HG03025 (cell line): ENCODE measurements at regions not wholly inside any gene's neighbourhood (a gene's known extent, or its start where the extent isn't known, plus 50 kb on each side); places are given as distances from the start of the nearest gene placed in this dataset.

Source experiments
- ATAC-seq: cut with Tn5 transposase; IDR thresholded peaks from one replicate; pipeline ENCODE4 v1.9.1; 2021; ENCODE audit warnings: mild to moderate bottlenecking, moderate library complexity; ENCODE audit not compliant: unreplicated experiment, low FRiP score

GRCh38 chr7:145951566-145951965 lies 165.0 kb upstream of the CNTNAP2 start:
- no peak for ATAC-seq

GRCh38 chr7:145928937-145929336 lies 187.7 kb upstream of the CNTNAP2 start:
- no peak for ATAC-seq

- ATAC-seq: no peak
Measured at GRCh38 chr7:145919712-145920111, 196.9 kb upstream of the CNTNAP2 start.

- no peak for ATAC-seq
Measured at GRCh38 chr7:145916776-145917175, 199.8 kb upstream of the CNTNAP2 start.

- ATAC-seq: no peak
Measured at GRCh38 chr7:145915679-145916078, 200.9 kb upstream of the CNTNAP2 start.

- ATAC-seq: no peak
Measured at GRCh38 chr7:145909991-145910513, 206.5 kb upstream of the CNTNAP2 start.

GRCh38 chr7:145903658-145904057 lies 212.9 kb upstream of the CNTNAP2 start:
- ATAC-seq: no peak

GRCh38 chr7:145902123-145902522 lies 214.5 kb upstream of the CNTNAP2 start:
- ATAC-seq: no peak

GRCh38 chr7:145899938-145900337 lies 216.7 kb upstream of the CNTNAP2 start:
- ATAC-seq: no peak

GRCh38 chr7:145893925-145894535 lies 222.6 kb upstream of the CNTNAP2 start:
- ATAC-seq: no peak

- no peak for ATAC-seq
Measured at GRCh38 chr7:145884716-145885514, 231.7 kb upstream of the CNTNAP2 start.

GRCh38 chr7:145876376-145876775 lies 240.2 kb upstream of the CNTNAP2 start:
- ATAC-seq: no peak

- no peak for ATAC-seq
Measured at GRCh38 chr7:145875267-145875666, 241.3 kb upstream of the CNTNAP2 start.

GRCh38 chr7:145868935-145869334 lies 247.7 kb upstream of the CNTNAP2 start:
- no peak for ATAC-seq

- no peak for ATAC-seq
Measured at GRCh38 chr7:145862212-145862611, 254.4 kb upstream of the CNTNAP2 start.

- no peak for ATAC-seq
Measured at GRCh38 chr7:145860809-145861208, 255.8 kb upstream of the CNTNAP2 start.

- ATAC-seq: no peak
Measured at GRCh38 chr7:145850636-145851035, 266.0 kb upstream of the CNTNAP2 start.

GRCh38 chr7:145848691-145849090 lies 267.9 kb upstream of the CNTNAP2 start:
- ATAC-seq: no peak

GRCh38 chr7:145845345-145845744 lies 271.3 kb upstream of the CNTNAP2 start:
- ATAC-seq: no peak

- no peak for ATAC-seq
Measured at GRCh38 chr7:145839814-145840213, 276.8 kb upstream of the CNTNAP2 start.

- ATAC-seq: no peak
Measured at GRCh38 chr7:145831616-145832206, 284.9 kb upstream of the CNTNAP2 start.
